Transverse colon (tissue), 4 donors: ENCODE measurements at regions not wholly inside any gene's neighbourhood (a gene's known extent, or its start where the extent isn't known, plus 50 kb on each side); places are given as distances from the start of the nearest gene placed in this dataset.

Experiments
- DNase-seq: peaks from one replicate; pipeline ENCODE4 v3.0.0-alpha.2; 2019
- H3K27ac ChIP-seq, 4 donors: fragments of 200-600 bp; sonication (generic); 2 replicates each; pipeline ENCODE4 v1.5.1; 2016 to 2018; ENCODE audit warnings: inconsistent platforms in 4 of 4
- H3K27me3 ChIP-seq: fragments of 200-600 bp; sonication (generic); 2 replicates; pipeline ENCODE4 v1.5.1; 2017; ENCODE audit warnings: inconsistent platforms
- H3K36me3 ChIP-seq, 4 donors: fragments of 200-600 bp; sonication (generic); 2 replicates each; pipeline ENCODE4 v1.5.1; 2017 to 2019; ENCODE audit warnings: inconsistent platforms in 4 of 4
- H3K4me1 ChIP-seq, 4 donors: fragments of 200-600 bp; sonication (generic); 2 replicates each; pipeline ENCODE4 v1.5.1; 2017 to 2020; ENCODE audit warnings: inconsistent platforms in 4 of 4
- H3K4me3 ChIP-seq, 4 donors: fragments of 200-600 bp; sonication (generic); 1 replicate in 1 of 4; 2 replicates in 3 of 4; pipeline versions ENCODE4 v1.5.1 to v1.6.1; 2017 to 2019; ENCODE audit warnings: inconsistent platforms in 4 of 4
- H3K9me3 ChIP-seq, 2 donors: fragments of 200-600 bp; sonication (generic); 2 replicates each; pipeline ENCODE4 v1.5.1; 2017 to 2019; ENCODE audit warnings: inconsistent platforms in 2 of 2
- CTCF ChIP-seq, 5 experiments: fragments of 200-600 bp in 3 of 5; fragments of 450-650 bp in 2 of 5; sonication (generic) in 3 of 5; IDR thresholded peaks; 1 replicate in 2 of 5; 2 replicates in 3 of 5; pipeline ENCODE4 v1.5.1; 2016 to 2017; ENCODE audit warnings: antibody characterized with exemption in 5 of 5, inconsistent platforms in 3 of 5, mild to moderate bottlenecking in 2 of 5, moderate library complexity in 1 of 5
- EP300 ChIP-seq: sonication (generic); formaldehyde crosslinking; IDR thresholded peaks from one replicate; pipeline ENCODE4 v1.6.1; 2017; ENCODE audit warnings: antibody characterized with exemption, low read depth
- POLR2A ChIP-seq: fragments of 450-650 bp; IDR thresholded peaks from one replicate; pipeline ENCODE4 v1.6.1; 2016; ENCODE audit warnings: antibody characterized with exemption, mild to moderate bottlenecking, moderate library complexity
- POLR2AphosphoS5 ChIP-seq, 3 donors: sonication (generic); formaldehyde crosslinking; IDR thresholded peaks; one replicate each; pipeline ENCODE4 v1.6.1; 2016; ENCODE audit warnings: antibody characterized with exemption in 3 of 3
- WGBS, 2 donors: methylation state at CpG; one replicate each; pipeline ENCODE4 v1.1.5; 2018; ENCODE audit warnings: low coverage in 1 of 2; 5-methylcytosine and 5-hydroxymethylcytosine counted together
- in situ Hi-C, 4 donors: fragments of 200-750 bp; cut with MboI; loops; one replicate each; pipeline versions ENCODE4 v1.15.0 to v1.15.1; 2017; ENCODE audit warnings: low sequenced_read_pairs in 3 of 4, low pct_ligation_motif_present in 1 of 4, low pct_unique_long_range_greater_than_20kb in 1 of 4
- intact Hi-C: fragments of 100-400 bp; cut with DNase I; formaldehyde crosslinking; loops from one replicate; pipeline ENCODE4 v1.15.1; 2023; ENCODE audit warnings: low total_unique reads

DNA sequence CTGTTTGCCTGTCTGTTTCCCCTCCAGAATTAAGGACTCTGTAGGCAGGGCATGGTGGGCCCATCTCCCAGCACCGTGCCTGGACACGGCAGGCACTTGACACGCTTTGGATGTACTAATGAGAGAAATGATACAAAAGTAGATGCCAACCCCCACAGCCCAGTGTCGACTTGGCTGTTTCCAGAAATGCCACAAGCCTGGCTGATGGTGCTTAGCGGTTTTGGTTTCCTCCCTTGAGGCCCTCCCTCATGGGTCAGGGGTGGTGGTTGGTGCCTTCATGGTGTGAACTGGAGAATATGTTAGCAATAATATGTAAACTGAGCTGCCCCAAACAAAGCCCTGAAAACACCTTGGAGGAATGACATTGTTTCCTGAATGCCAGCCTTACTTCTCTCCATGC lies 55.5 kb upstream of the ESRRB start:
- no peak for TF ChIP-seq POLR2A
- TF ChIP-seq CTCF (IDR thresholded peaks at IDR 0.05) = no peak
- no peak for TF ChIP-seq POLR2AphosphoS5 (IDR thresholded peaks at IDR 0.05)
- Histone ChIP-seq H3K4me3 (no peak overlapping the region), H3K4me1 (no peaks in the 10 kb centered on the region), H3K36me3 (no peaks in the 10 kb centered on the region), H3K9me3 (no peaks in the 10 kb centered on the region), H3K27me3 (no peaks in the 10 kb centered on the region), H3K27ac (no peak overlapping the region)
- intact Hi-C loops = no loop called here
- in situ Hi-C loops = no loop called here
- 74 to 100% methylated on average over 4 to 5 of the region's 5 CpGs for WGBS, 2 donors
- DNase-seq = no peak

- Histone ChIP-seq H3K9me3 (no peaks in the 10 kb centered on the region), H3K27ac (no peak overlapping the region), H3K27me3 (no peaks in the 10 kb centered on the region), H3K4me3 (no peak overlapping the region), H3K4me1 (no peaks in the 10 kb centered on the region), H3K36me3 (no peaks in the 10 kb centered on the region)
- WGBS, 2 donors = 71 to 85% methylated on average over 4 of the region's 4 CpGs
- no peak for DNase-seq
- no peak for TF ChIP-seq EP300
- TF ChIP-seq POLR2A = no peak
- TF ChIP-seq CTCF (IDR thresholded peaks at IDR 0.05) = no peak
- no peak for TF ChIP-seq POLR2AphosphoS5 (IDR thresholded peaks at IDR 0.05)
- intact Hi-C loops (no loop called here), in situ Hi-C loops (no loop called here)
Observed at GRCh38 chr14:76320975-76321374, 55.0 kb upstream of the ESRRB start.

DNA sequence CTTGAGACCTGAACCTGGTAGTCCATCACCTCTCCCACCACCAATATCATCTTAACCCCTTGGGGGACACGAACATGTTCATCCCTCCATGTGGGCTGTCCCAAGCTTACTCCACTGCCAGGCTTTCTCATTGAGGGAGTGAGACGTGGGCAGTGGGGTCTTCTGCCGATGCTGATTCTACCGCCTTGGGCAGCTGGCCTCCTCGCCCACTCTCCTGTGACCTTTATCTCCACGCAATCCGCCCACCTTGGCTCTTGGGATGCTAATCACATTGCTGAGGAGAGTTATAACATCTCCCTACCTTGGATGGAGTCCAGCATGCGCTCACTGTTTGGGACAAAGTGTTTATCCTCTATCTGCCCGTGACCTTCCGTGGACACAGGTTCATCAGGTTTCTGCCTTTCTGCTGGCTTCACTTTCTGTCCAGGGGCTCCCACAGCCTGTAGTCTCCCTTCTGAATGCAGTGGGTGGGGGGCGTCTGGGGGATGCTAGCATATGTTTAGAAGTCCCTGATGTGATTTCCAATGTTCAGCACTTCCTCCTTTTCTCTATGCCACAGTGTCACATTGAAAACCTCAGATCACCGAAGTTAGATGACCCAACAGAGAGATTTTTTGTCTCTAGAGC lies 53.2 kb upstream of the ESRRB start:
- intact Hi-C loops (no loop called here), in situ Hi-C loops (no loop called here)
- H3K4me3 ChIP-seq = no peak overlapping the region
- H3K36me3 ChIP-seq = no peaks in the 10 kb centered on the region
- no peak for DNase-seq
- H3K27ac ChIP-seq = no peak overlapping the region
- H3K9me3 ChIP-seq = no peaks in the 10 kb centered on the region
- H3K27me3 ChIP-seq = peaks cover 5% of the 10 kb centered on the region
- TF ChIP-seq POLR2A (no peak), POLR2AphosphoS5 (IDR thresholded peaks at IDR 0.05) (no peak), CTCF (IDR thresholded peaks at IDR 0.05) (no peak), EP300 (no peak)
- no peaks in the 10 kb centered on the region for H3K4me1 ChIP-seq
- WGBS, 2 donors = 70 to 100% methylated on average over 1 to 12 of the region's 12 CpGs

GRCh38 chr14:76323331-76324050 lies 52.4 kb upstream of the ESRRB start:
- H3K4me1 ChIP-seq = no peaks in the 10 kb centered on the region
- no peaks in the 10 kb centered on the region for H3K9me3 ChIP-seq
- intact Hi-C loops = no loop called here
- TF ChIP-seq POLR2A (no peak), CTCF (IDR thresholded peaks at IDR 0.05) (no peak), EP300 (no peak), POLR2AphosphoS5 (IDR thresholded peaks at IDR 0.05) (no peak)
- no peak overlapping the region for H3K4me3 ChIP-seq
- H3K36me3 ChIP-seq = no peaks in the 10 kb centered on the region
- DNase-seq = no peak
- H3K27me3 ChIP-seq = peaks cover 11% of the 10 kb centered on the region
- in situ Hi-C loops = no loop called here
- H3K27ac ChIP-seq = no peak overlapping the region
- 60 to 78% methylated on average over 1 to 6 of the region's 6 CpGs for WGBS, 2 donors
